CD14-positive monocyte (primary cell): ENCODE measurements at regions not wholly inside any gene's neighbourhood (a gene's known extent, or its start where the extent isn't known, plus 50 kb on each side); places are given as distances from the start of the nearest gene placed in this dataset.

Experiments
- DNase-seq, 3 donors: peaks; one replicate each; pipeline ENCODE4 v3.0.0-alpha.2; 2011 to 2022
- H2AFZ ChIP-seq: 2 replicates; pipeline ENCODE4 v1.6.0; 2012; ENCODE audit warnings: mild to moderate bottlenecking, low read depth, low read length, inconsistent platforms; ENCODE audit not compliant: insufficient read depth, poor library complexity, severe bottlenecking
- H3K27ac ChIP-seq, 2 donors: 1 replicate in 1 of 2; 2 replicates in 1 of 2; pipeline ENCODE4 v1.5.1; 2012 to 2013; ENCODE audit warnings: low read length in 2 of 2, control low read depth in 1 of 2, inconsistent platforms in 1 of 2, low read depth in 1 of 2, mild to moderate bottlenecking in 1 of 2
- H3K27me3 ChIP-seq, 2 donors: one replicate each; pipeline versions ENCODE4 v1.6.0 to v1.6.1; 2011 to 2013; ENCODE audit warnings: low read length in 2 of 2; ENCODE audit not compliant: control insufficient read depth in 2 of 2, insufficient read depth in 2 of 2
- H3K36me3 ChIP-seq, 2 donors: replicated peaks in 1 of 2; 1 replicate in 1 of 2; 2 replicates in 1 of 2; pipeline versions ENCODE4 v1.5.1 to v1.6.1; 2012 to 2013; ENCODE audit warnings: low read length in 2 of 2, control low read depth in 1 of 2, inconsistent platforms in 1 of 2, mild to moderate bottlenecking in 1 of 2; ENCODE audit not compliant: insufficient read depth in 2 of 2, control insufficient read depth in 1 of 2
- H3K4me1 ChIP-seq, 2 donors: 1 replicate in 1 of 2; 2 replicates in 1 of 2; pipeline versions ENCODE4 v1.5.1 to v1.6.1; 2012 to 2013; ENCODE audit warnings: low read length in 2 of 2, control low read depth in 1 of 2, inconsistent platforms in 1 of 2, mild to moderate bottlenecking in 1 of 2, moderate library complexity in 1 of 2; ENCODE audit not compliant: insufficient read depth in 2 of 2, control insufficient read depth in 1 of 2
- H3K4me2 ChIP-seq: replicated peaks from 2 replicates; pipeline ENCODE3; 2012; ENCODE audit warnings: low read length, moderate library complexity, mild to moderate bottlenecking; ENCODE audit not compliant: poor library complexity, severe bottlenecking; ENCODE audit errors: extremely low read depth
- H3K4me3 ChIP-seq, 3 experiments: fragments of 200-600 bp in 1 of 3; sonication (generic) in 1 of 3; replicated peaks in 1 of 3; 1 replicate in 2 of 3; 2 replicates in 1 of 3; pipeline ENCODE4 v1.5.1; 2011 to 2013; ENCODE audit warnings: low read length in 3 of 3, mild to moderate bottlenecking in 3 of 3, control low read depth in 2 of 3, low read depth in 2 of 3, inconsistent platforms in 1 of 3, moderate library complexity in 1 of 3
- H3K79me2 ChIP-seq: 2 replicates; pipeline ENCODE4 v1.6.0; 2012; ENCODE audit warnings: mild to moderate bottlenecking, control low read depth, inconsistent platforms, low read length, moderate library complexity; ENCODE audit not compliant: insufficient read depth
- H3K9ac ChIP-seq: 2 replicates; pipeline ENCODE4 v1.6.0; 2017; ENCODE audit warnings: low read length, mild to moderate bottlenecking; ENCODE audit not compliant: insufficient read depth, poor library complexity, severe bottlenecking
- H3K9me3 ChIP-seq, 2 donors: replicated peaks in 1 of 2; 1 replicate in 1 of 2; 2 replicates in 1 of 2; pipeline versions ENCODE4 v1.5.1 to v1.6.1; 2012 to 2013; ENCODE audit warnings: low read length in 2 of 2, control low read depth in 1 of 2; ENCODE audit not compliant: control insufficient read depth in 1 of 2, insufficient read depth in 1 of 2
- H4K20me1 ChIP-seq: 2 replicates; pipeline ENCODE4 v1.6.0; 2012; ENCODE audit warnings: mild to moderate bottlenecking, low read length, control low read depth, moderate library complexity; ENCODE audit not compliant: insufficient read depth
- H3K27ac Mint-ChIP-seq, 7 donors: one replicate each; pipeline ENCODE4 v1.8.0; 2020; ENCODE audit warnings: mild to moderate bottlenecking in 7 of 7, mixed read lengths in 7 of 7, moderate library complexity in 6 of 7, inconsistent platforms in 2 of 7
- H3K27me3 Mint-ChIP-seq, 3 donors: one replicate each; pipeline ENCODE4 v1.8.0; 2021 to 2022; ENCODE audit warnings: low read depth in 3 of 3, mild to moderate bottlenecking in 3 of 3, mixed read lengths in 3 of 3, moderate library complexity in 3 of 3, inconsistent platforms in 1 of 3
- H3K36me3 Mint-ChIP-seq, 2 donors: one replicate each; pipeline ENCODE4 v1.8.0; 2020; ENCODE audit warnings: mixed read lengths in 2 of 2, inconsistent platforms in 1 of 2, mild to moderate bottlenecking in 1 of 2
- H3K4me1 Mint-ChIP-seq: one replicate; pipeline ENCODE4 v1.8.0; 2020; ENCODE audit warnings: mild to moderate bottlenecking, mixed read lengths
- H3K4me3 Mint-ChIP-seq, 2 donors: one replicate each; pipeline ENCODE4 v1.8.0; 2020; ENCODE audit warnings: mild to moderate bottlenecking in 2 of 2, mixed read lengths in 2 of 2, moderate library complexity in 1 of 2
- H3K9me3 Mint-ChIP-seq, 7 donors: one replicate each; pipeline ENCODE4 v1.8.0; 2020 to 2022; ENCODE audit warnings: mixed read lengths in 7 of 7, mild to moderate bottlenecking in 6 of 7, moderate library complexity in 6 of 7, inconsistent platforms in 2 of 7
- CTCF ChIP-seq: fragments of 200-600 bp; IDR thresholded peaks from one replicate; pipeline ENCODE4 v1.8.0; 2022; ENCODE audit warnings: antibody characterized with exemption, mild to moderate bottlenecking
- WGBS: methylation state at CpG from one replicate; pipeline ENCODE4 v1.1.5; 2013; ENCODE audit warnings: missing lambda C conversion rate; ENCODE audit not compliant: insufficient coverage; 5-methylcytosine and 5-hydroxymethylcytosine counted together
- intact Hi-C, 2 donors: fragments of 100-400 bp; cut with micrococcal nuclease; formaldehyde crosslinking; loops; one replicate each; pipeline versions ENCODE4 v1.15.0 to v1.15.1; 2023

- Histone ChIP-seq H3K4me1 (no peaks in the 10 kb centered on the region), H3K9ac (no peak overlapping the region), H3K36me3 (no peaks in the 10 kb centered on the region), H3K27me3 (no peaks in the 10 kb centered on the region), H2AFZ (no peak overlapping the region), H3K27ac (no peak overlapping the region), H3K9me3 (peaks cover 0 to 8% of the 10 kb centered on the region in 2 donors), H4K20me1 (no peaks in the 10 kb centered on the region), H3K4me3 (no peak overlapping the region), H3K79me2 (no peaks in the 10 kb centered on the region), H3K4me2 (no peak overlapping the region)
- Mint-ChIP-seq H3K27ac (no peak overlapping the region), H3K27me3 (no peaks in the 10 kb centered on the region), H3K9me3 (peaks cover 0 to 5% (median under 1%) of the 10 kb centered on the region in 7 donors), H3K36me3 (no peaks in the 10 kb centered on the region), H3K4me3 (no peak overlapping the region), H3K4me1 (no peaks in the 10 kb centered on the region)
- DNase-seq = no peak
- no CpG with 5 or more reads among the region's 4 CpGs for WGBS
- no peak for TF ChIP-seq CTCF
- intact Hi-C loops = no loop called here
These were observed 242.7 kb upstream of the TTC14 start for GRCh38 chr3:180359061-180359952.

- Histone ChIP-seq H3K36me3 (no peaks in the 10 kb centered on the region), H2AFZ (no peak overlapping the region), H3K4me3 (no peak overlapping the region), H3K4me2 (no peak overlapping the region), H3K79me2 (no peaks in the 10 kb centered on the region), H4K20me1 (no peaks in the 10 kb centered on the region), H3K27me3 (no peaks in the 10 kb centered on the region), H3K27ac (no peak overlapping the region), H3K4me1 (no peaks in the 10 kb centered on the region), H3K9me3 (peaks cover 0 to 8% of the 10 kb centered on the region in 2 donors), H3K9ac (no peak overlapping the region)
- no peak for DNase-seq
- WGBS = no CpG with 5 or more reads among the region's 2 CpGs
- Mint-ChIP-seq H3K36me3 (no peaks in the 10 kb centered on the region), H3K9me3 (peaks cover 0 to 5% (median 2%) of the 10 kb centered on the region in 7 donors), H3K27me3 (no peaks in the 10 kb centered on the region), H3K4me1 (no peaks in the 10 kb centered on the region), H3K27ac (no peak overlapping the region), H3K4me3 (no peak overlapping the region)
- intact Hi-C loops = no loop called here
- TF ChIP-seq CTCF = no peak
These were observed 242.0 kb upstream of the TTC14 start for GRCh38 chr3:180359953-180360279.
